WTC11 (cell line): ENCODE measurements at regions not wholly inside any gene's neighbourhood (a gene's known extent, or its start where the extent isn't known, plus 50 kb on each side); places are given as distances from the start of the nearest gene placed in this dataset.

Experiments used
- ATAC-seq: fragments of 200-7000 bp; cut with Tn5 transposase; 2 replicates; pipeline ENCODE4 v1.10.0; 2021; ENCODE audit warnings: mild to moderate bottlenecking, moderate library complexity
- CTCF ChIA-PET: fragments of 300-600 bp; sonication (Branson Sonifier 250); formaldehyde crosslinking; loops from one replicate; lab custom pipeline; 2021; ENCODE audit warnings: antibody characterized with exemption; lab: Charles Lee
- POLR2A ChIA-PET: fragments of 350-600 bp; sonication (Branson Sonifier 250); formaldehyde crosslinking; loops from one replicate; lab custom pipeline; 2021; ENCODE audit warnings: antibody characterized with exemption; lab: Charles Lee
- DNase-seq: peaks from one replicate; pipeline ENCODE4 v3.0.0; 2021; ENCODE audit warnings: low spot score
- H3K27ac Mint-ChIP-seq: 2 replicates; pipeline ENCODE4 v1.8.0; 2021; ENCODE audit warnings: mixed read lengths
- H3K27me3 Mint-ChIP-seq: 2 replicates; pipeline ENCODE4 v1.8.0; 2021; ENCODE audit warnings: low read depth, mild to moderate bottlenecking, moderate library complexity, mixed read lengths
- H3K36me3 Mint-ChIP-seq: 2 replicates; pipeline ENCODE4 v1.8.0; 2021; ENCODE audit warnings: mixed read lengths
- H3K4me1 Mint-ChIP-seq: 2 replicates; pipeline ENCODE4 v1.8.0; 2022; ENCODE audit warnings: mixed read lengths
- H3K4me3 Mint-ChIP-seq: 2 replicates; pipeline ENCODE4 v1.8.0; 2021; ENCODE audit warnings: mild to moderate bottlenecking, moderate library complexity, mixed read lengths
- H3K9me3 Mint-ChIP-seq: 2 replicates; pipeline ENCODE4 v1.8.0; 2021; ENCODE audit warnings: mixed read lengths
- CREB1 ChIP-seq: sonication (generic); formaldehyde crosslinking; IDR thresholded peaks from 2 replicates; pipeline ENCODE4 v1.8.0; 2023; ENCODE audit warnings: mild to moderate bottlenecking, missing genetic modification reagents
- ELF4 ChIP-seq: sonication (generic); formaldehyde crosslinking; IDR thresholded peaks from 2 replicates; pipeline ENCODE4 v1.8.1; 2022; ENCODE audit warnings: low read depth, mild to moderate bottlenecking, moderate library complexity, missing genetic modification reagents
- ERG ChIP-seq: fragments of 250-450 bp; sonication (Bioruptor Pico); IDR thresholded peaks from 2 replicates; pipeline ENCODE4 v1.8.0; 2021; ENCODE audit warnings: mild to moderate bottlenecking
- ETV6 ChIP-seq: sonication (generic); formaldehyde crosslinking; IDR thresholded peaks from 2 replicates; pipeline ENCODE4 v1.8.1; 2022; ENCODE audit warnings: mild to moderate bottlenecking, missing genetic modification reagents
- HMGA2 ChIP-seq: fragments of 250-450 bp; sonication (Bioruptor Pico); IDR thresholded peaks from 2 replicates; pipeline ENCODE4 v1.4.0; 2021; ENCODE audit warnings: mild to moderate bottlenecking, moderate library complexity
- NFE2L1 ChIP-seq: sonication (generic); formaldehyde crosslinking; IDR thresholded peaks from 2 replicates; pipeline ENCODE4 v1.8.1; 2023; ENCODE audit warnings: missing genetic modification reagents
- NFYB ChIP-seq: sonication (generic); formaldehyde crosslinking; conservative IDR thresholded peaks from 2 replicates; pipeline ENCODE4 v1.8.0; 2022; ENCODE audit warnings: low read depth, missing genetic modification reagents
- TCF7 ChIP-seq: sonication (generic); formaldehyde crosslinking; IDR thresholded peaks from 2 replicates; pipeline ENCODE4 v1.8.0; 2022; ENCODE audit warnings: mild to moderate bottlenecking, low read depth, missing genetic modification reagents, moderate library complexity
- TF ChIP-seq, protein P1 (sequence below): sonication (generic); formaldehyde crosslinking; IDR thresholded peaks from 2 replicates; pipeline ENCODE4 v1.8.0; 2023; ENCODE audit warnings: missing genetic modification reagents, mild to moderate bottlenecking, borderline replicate concordance
- TF ChIP-seq, protein P2 (sequence below): sonication (generic); formaldehyde crosslinking; IDR thresholded peaks from 2 replicates; pipeline ENCODE4 v1.8.1; 2023; ENCODE audit warnings: mild to moderate bottlenecking, missing genetic modification reagents, borderline replicate concordance
- TF ChIP-seq, protein P3 (sequence below): sonication (generic); formaldehyde crosslinking; IDR thresholded peaks from 2 replicates; pipeline ENCODE4 v1.8.1; 2023; ENCODE audit warnings: mild to moderate bottlenecking, missing genetic modification reagents, moderate library complexity
- TF ChIP-seq, protein P4 (sequence below): fragments of 250-450 bp; sonication (Bioruptor Pico); IDR thresholded peaks from 2 replicates; pipeline ENCODE4 v1.9.0; 2021; ENCODE audit warnings: mild to moderate bottlenecking, borderline replicate concordance
- TF ChIP-seq, protein P5 (sequence below): sonication (generic); formaldehyde crosslinking; IDR thresholded peaks from 2 replicates; pipeline ENCODE4 v1.8.0; 2022; ENCODE audit warnings: mild to moderate bottlenecking, missing genetic modification reagents
- TF ChIP-seq, protein P6 (sequence below): sonication (generic); formaldehyde crosslinking; IDR thresholded peaks from 2 replicates; pipeline ENCODE4 v1.8.0; 2022; ENCODE audit warnings: missing genetic modification reagents

- Mint-ChIP-seq H3K4me1 (peaks cover 15% of the 10 kb centered on the region), H3K27me3 (peaks cover 29% of the 10 kb centered on the region), H3K27ac (peak overlapping the region; percentile 97), H3K9me3 (no peaks in the 10 kb centered on the region), H3K4me3 (peak overlapping the region; percentile 89), H3K36me3 (no peaks in the 10 kb centered on the region)
- ChIA-PET CTCF (interaction anchor here (0.5 to 4.4 kb wide), 11 partner anchors 10 to 259 kb away, joined by 3 to 64 read pairs (median 4); no protein-coding TSS in a partner anchor), POLR2A (interaction anchor here (1.0 to 1.9 kb wide), 2 partner anchors 91 to 93 kb away, joined by 3 to 5 read pairs; partner anchors contain the start of gene BBX)
- DNase-seq, result peak; percentile 77
- peak; percentile 79 for ATAC-seq
- TF ChIP-seq ETV6 (CRISPR knock-in tag) (no peak), HMGA2 (no peak), NFYB (CRISPR knock-in tag) (0 out of 2 replicates have a peak, but pooled peaks have one; percentile 11), NFE2L1 (no peak), ERG (CRISPR knock-in tag) (no peak), TCF7 (no peak), ELF4 (no peak), CREB1 (CRISPR knock-in tag) (no peak; the same call in 1 of the 2 replicates)
- TF ChIP-seq, protein P1, sequence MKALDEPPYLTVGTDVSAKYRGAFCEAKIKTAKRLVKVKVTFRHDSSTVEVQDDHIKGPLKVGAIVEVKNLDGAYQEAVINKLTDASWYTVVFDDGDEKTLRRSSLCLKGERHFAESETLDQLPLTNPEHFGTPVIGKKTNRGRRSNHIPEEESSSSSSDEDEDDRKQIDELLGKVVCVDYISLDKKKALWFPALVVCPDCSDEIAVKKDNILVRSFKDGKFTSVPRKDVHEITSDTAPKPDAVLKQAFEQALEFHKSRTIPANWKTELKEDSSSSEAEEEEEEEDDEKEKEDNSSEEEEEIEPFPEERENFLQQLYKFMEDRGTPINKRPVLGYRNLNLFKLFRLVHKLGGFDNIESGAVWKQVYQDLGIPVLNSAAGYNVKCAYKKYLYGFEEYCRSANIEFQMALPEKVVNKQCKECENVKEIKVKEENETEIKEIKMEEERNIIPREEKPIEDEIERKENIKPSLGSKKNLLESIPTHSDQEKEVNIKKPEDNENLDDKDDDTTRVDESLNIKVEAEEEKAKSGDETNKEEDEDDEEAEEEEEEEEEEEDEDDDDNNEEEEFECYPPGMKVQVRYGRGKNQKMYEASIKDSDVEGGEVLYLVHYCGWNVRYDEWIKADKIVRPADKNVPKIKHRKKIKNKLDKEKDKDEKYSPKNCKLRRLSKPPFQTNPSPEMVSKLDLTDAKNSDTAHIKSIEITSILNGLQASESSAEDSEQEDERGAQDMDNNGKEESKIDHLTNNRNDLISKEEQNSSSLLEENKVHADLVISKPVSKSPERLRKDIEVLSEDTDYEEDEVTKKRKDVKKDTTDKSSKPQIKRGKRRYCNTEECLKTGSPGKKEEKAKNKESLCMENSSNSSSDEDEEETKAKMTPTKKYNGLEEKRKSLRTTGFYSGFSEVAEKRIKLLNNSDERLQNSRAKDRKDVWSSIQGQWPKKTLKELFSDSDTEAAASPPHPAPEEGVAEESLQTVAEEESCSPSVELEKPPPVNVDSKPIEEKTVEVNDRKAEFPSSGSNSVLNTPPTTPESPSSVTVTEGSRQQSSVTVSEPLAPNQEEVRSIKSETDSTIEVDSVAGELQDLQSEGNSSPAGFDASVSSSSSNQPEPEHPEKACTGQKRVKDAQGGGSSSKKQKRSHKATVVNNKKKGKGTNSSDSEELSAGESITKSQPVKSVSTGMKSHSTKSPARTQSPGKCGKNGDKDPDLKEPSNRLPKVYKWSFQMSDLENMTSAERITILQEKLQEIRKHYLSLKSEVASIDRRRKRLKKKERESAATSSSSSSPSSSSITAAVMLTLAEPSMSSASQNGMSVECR, result no peak; the same call in 1 of the 2 replicates
- TF ChIP-seq, protein P2, sequence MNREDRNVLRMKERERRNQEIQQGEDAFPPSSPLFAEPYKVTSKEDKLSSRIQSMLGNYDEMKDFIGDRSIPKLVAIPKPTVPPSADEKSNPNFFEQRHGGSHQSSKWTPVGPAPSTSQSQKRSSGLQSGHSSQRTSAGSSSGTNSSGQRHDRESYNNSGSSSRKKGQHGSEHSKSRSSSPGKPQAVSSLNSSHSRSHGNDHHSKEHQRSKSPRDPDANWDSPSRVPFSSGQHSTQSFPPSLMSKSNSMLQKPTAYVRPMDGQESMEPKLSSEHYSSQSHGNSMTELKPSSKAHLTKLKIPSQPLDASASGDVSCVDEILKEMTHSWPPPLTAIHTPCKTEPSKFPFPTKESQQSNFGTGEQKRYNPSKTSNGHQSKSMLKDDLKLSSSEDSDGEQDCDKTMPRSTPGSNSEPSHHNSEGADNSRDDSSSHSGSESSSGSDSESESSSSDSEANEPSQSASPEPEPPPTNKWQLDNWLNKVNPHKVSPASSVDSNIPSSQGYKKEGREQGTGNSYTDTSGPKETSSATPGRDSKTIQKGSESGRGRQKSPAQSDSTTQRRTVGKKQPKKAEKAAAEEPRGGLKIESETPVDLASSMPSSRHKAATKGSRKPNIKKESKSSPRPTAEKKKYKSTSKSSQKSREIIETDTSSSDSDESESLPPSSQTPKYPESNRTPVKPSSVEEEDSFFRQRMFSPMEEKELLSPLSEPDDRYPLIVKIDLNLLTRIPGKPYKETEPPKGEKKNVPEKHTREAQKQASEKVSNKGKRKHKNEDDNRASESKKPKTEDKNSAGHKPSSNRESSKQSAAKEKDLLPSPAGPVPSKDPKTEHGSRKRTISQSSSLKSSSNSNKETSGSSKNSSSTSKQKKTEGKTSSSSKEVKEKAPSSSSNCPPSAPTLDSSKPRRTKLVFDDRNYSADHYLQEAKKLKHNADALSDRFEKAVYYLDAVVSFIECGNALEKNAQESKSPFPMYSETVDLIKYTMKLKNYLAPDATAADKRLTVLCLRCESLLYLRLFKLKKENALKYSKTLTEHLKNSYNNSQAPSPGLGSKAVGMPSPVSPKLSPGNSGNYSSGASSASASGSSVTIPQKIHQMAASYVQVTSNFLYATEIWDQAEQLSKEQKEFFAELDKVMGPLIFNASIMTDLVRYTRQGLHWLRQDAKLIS, result no peak
- TF ChIP-seq, protein P3, sequence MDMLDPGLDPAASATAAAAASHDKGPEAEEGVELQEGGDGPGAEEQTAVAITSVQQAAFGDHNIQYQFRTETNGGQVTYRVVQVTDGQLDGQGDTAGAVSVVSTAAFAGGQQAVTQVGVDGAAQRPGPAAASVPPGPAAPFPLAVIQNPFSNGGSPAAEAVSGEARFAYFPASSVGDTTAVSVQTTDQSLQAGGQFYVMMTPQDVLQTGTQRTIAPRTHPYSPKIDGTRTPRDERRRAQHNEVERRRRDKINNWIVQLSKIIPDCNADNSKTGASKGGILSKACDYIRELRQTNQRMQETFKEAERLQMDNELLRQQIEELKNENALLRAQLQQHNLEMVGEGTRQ (CRISPR knock-in tag), result no peak
- TF ChIP-seq, protein P4, sequence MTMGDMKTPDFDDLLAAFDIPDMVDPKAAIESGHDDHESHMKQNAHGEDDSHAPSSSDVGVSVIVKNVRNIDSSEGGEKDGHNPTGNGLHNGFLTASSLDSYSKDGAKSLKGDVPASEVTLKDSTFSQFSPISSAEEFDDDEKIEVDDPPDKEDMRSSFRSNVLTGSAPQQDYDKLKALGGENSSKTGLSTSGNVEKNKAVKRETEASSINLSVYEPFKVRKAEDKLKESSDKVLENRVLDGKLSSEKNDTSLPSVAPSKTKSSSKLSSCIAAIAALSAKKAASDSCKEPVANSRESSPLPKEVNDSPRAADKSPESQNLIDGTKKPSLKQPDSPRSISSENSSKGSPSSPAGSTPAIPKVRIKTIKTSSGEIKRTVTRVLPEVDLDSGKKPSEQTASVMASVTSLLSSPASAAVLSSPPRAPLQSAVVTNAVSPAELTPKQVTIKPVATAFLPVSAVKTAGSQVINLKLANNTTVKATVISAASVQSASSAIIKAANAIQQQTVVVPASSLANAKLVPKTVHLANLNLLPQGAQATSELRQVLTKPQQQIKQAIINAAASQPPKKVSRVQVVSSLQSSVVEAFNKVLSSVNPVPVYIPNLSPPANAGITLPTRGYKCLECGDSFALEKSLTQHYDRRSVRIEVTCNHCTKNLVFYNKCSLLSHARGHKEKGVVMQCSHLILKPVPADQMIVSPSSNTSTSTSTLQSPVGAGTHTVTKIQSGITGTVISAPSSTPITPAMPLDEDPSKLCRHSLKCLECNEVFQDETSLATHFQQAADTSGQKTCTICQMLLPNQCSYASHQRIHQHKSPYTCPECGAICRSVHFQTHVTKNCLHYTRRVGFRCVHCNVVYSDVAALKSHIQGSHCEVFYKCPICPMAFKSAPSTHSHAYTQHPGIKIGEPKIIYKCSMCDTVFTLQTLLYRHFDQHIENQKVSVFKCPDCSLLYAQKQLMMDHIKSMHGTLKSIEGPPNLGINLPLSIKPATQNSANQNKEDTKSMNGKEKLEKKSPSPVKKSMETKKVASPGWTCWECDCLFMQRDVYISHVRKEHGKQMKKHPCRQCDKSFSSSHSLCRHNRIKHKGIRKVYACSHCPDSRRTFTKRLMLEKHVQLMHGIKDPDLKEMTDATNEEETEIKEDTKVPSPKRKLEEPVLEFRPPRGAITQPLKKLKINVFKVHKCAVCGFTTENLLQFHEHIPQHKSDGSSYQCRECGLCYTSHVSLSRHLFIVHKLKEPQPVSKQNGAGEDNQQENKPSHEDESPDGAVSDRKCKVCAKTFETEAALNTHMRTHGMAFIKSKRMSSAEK, result no peak
- TF ChIP-seq, protein P5, sequence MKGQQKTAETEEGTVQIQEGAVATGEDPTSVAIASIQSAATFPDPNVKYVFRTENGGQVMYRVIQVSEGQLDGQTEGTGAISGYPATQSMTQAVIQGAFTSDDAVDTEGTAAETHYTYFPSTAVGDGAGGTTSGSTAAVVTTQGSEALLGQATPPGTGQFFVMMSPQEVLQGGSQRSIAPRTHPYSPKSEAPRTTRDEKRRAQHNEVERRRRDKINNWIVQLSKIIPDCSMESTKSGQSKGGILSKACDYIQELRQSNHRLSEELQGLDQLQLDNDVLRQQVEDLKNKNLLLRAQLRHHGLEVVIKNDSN (CRISPR knock-in tag), result no peak
- TF ChIP-seq, protein P6, sequence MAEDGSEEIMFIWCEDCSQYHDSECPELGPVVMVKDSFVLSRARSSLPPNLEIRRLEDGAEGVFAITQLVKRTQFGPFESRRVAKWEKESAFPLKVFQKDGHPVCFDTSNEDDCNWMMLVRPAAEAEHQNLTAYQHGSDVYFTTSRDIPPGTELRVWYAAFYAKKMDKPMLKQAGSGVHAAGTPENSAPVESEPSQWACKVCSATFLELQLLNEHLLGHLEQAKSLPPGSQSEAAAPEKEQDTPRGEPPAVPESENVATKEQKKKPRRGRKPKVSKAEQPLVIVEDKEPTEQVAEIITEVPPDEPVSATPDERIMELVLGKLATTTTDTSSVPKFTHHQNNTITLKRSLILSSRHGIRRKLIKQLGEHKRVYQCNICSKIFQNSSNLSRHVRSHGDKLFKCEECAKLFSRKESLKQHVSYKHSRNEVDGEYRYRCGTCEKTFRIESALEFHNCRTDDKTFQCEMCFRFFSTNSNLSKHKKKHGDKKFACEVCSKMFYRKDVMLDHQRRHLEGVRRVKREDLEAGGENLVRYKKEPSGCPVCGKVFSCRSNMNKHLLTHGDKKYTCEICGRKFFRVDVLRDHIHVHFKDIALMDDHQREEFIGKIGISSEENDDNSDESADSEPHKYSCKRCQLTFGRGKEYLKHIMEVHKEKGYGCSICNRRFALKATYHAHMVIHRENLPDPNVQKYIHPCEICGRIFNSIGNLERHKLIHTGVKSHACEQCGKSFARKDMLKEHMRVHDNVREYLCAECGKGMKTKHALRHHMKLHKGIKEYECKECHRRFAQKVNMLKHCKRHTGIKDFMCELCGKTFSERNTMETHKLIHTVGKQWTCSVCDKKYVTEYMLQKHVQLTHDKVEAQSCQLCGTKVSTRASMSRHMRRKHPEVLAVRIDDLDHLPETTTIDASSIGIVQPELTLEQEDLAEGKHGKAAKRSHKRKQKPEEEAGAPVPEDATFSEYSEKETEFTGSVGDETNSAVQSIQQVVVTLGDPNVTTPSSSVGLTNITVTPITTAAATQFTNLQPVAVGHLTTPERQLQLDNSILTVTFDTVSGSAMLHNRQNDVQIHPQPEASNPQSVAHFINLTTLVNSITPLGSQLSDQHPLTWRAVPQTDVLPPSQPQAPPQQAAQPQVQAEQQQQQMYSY (CRISPR knock-in tag), result no peak; the same call in 1 of the 2 replicates
Measured at GRCh38 chr3:107431246-107432012, 54.2 kb downstream of the CCDC54 start.
